COLO668 (cell line): ENCODE measurements at regions not wholly inside any gene's neighbourhood (a gene's known extent, or its start where the extent isn't known, plus 50 kb on each side); places are given as distances from the start of the nearest gene placed in this dataset.

ENCODE experiments used
- DNase-seq: peaks from one replicate; lab custom pipeline; 2025; ENCODE audit not compliant: unreplicated experiment; lab: John Stamatoyannopoulos, UW

DNA sequence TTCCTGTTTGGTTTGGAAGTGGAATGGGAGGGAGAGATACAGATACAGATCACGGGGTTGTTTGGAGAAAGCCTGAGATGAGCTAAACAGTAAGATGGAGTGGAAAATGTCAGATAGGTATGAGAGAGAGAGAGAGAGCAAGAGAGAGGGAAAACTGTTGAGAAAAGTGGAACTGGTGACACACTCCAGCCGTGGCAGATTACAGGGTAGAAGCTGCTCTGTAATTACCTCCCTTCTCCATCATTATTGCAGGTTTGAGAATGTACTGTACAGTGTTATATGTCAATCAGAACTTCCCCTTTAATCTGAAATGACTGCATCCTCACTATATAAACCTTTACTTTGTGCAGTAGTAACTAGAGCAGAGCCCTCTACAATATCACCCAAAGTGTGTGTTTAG is 74.5 kb upstream of the WWC1 start:
- no peak for DNase-seq

DNA sequence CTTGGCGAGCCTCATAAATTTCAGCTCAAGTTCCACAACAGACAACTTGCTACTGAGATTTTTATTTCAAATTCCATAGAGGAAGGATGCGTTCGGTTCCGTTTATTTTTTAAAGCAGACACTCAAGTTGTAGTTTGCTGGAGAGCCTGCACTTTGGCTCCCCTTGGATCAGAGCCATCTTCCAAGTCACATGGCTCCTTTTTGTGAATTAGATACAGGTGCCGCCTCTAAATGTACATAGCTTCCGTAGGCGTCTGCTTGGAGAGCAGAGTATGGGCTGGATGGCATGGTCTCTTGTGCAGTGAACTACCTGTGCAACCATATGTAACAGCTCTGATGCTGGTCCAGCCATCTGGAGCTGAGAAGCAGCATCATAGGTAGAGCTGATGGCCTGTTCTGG is 73.9 kb upstream of the WWC1 start:
- no peak for DNase-seq

DNA sequence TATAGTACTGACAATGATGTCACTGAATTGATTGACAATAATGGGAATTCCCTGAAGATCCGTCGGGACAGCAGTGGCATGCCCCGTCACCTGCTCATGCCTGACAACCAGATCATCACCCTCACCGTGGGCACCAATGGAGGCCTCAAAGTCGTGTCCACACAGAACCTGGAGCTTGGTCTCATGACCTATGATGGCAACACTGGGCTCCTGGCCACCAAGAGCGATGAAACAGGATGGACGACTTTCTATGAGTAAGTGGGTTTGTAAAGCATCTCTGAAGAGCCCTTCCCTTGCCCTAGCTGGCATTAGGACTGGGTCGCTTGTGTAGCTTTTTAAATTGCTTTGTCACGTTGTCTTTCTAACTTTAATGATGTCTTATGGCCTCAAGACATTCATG is 72.7 kb upstream of the WWC1 start:
- no peak for DNase-seq

DNA sequence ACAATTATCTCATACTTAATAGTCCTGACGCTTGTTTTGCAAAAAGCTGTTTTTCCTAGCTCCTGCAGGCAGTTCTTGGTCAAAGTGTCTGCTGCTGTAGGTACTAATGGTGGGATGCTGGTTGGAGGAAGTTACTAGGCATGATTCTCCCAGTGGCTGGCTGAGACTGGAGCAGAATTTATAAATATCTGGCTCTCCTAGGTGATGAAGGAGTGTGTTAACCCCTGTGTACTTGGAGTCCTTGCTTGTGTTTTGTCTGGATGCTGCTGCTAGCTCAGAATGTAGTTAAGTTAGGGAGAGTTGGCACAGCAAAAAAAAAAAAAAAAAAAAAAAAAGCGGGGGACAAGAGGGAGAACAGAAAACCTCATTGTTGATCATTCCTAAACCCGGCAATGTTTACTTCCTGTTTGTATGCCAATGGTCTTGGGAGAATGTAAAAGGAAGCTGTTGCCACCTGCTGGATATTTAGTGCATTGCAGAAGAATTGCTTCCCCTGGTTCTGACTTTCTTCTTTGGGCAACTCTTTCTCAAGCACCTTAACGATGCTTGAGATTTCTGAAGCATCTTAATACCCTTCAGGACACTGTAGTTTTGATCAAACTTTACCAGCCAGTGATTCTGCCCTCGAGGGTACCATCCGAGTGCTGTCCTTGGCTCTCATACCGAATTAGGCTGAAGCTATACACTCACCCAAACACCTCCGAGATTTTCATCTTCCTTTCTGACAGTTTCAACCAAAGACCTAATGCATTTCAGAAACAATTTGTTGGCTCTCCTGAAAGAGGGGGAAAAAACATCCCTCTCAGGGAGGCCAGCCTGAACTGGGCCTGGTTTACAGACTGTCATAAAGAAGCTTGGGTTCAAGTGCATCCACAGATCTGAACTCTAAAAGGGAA is 71.7 kb upstream of the WWC1 start:
- peak; percentile 27 for DNase-seq

DNA sequence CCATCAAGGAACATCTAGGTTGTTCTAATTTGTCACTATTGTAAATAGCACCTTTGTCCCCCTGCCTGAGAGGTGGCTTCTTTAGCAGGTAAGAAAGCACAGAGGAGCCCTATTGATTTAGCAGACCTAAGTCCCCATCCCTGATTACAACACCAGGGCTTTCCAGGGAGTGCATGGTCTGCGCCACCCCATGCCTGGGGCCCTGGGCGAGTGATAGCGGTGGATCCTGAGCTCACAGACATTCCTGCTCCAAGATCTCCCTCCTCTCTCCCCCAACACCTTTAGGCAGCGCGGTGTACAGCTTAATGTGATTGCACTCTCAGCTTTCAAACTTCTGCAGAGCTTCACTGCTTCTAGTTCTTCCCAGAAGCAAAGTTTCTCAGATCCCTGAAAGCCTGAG is 67.4 kb upstream of the WWC1 start:
- DNase-seq, result no peak

DNA sequence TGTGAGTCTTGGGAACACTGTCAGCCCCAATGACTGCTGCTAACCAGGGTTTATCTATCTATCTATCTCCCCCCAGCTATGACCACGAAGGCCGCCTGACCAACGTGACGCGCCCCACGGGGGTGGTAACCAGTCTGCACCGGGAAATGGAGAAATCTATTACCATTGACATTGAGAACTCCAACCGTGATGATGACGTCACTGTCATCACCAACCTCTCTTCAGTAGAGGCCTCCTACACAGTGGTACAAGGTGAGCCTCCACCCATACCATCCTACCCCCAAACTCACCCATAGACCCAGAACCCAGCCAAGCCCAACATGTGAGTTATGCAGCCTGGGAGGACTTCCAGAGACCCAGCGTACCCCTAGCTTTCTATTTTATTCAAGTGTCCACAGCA is 65.4 kb upstream of the WWC1 start:
- DNase-seq, result no peak

DNA sequence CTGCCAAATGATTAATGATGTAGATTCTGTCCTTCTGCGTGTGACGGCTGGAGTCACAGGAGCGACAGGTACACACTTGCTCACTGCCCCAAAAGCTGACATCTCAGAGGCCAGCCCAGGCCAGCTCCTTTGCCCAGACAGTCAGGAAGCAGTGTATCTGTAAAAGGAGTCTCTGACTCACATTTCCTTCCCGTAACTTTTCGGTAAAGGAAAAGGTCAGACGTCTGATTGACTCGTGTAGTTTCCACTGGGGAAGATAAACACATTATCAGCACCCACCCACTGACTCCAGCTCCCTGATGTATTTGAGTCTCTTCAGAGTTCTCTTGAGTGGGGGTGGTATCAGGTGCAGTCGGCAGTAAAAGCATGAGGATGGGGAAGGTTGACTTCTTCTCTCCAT is 64.4 kb upstream of the WWC1 start:
- DNase-seq, result no peak

DNA sequence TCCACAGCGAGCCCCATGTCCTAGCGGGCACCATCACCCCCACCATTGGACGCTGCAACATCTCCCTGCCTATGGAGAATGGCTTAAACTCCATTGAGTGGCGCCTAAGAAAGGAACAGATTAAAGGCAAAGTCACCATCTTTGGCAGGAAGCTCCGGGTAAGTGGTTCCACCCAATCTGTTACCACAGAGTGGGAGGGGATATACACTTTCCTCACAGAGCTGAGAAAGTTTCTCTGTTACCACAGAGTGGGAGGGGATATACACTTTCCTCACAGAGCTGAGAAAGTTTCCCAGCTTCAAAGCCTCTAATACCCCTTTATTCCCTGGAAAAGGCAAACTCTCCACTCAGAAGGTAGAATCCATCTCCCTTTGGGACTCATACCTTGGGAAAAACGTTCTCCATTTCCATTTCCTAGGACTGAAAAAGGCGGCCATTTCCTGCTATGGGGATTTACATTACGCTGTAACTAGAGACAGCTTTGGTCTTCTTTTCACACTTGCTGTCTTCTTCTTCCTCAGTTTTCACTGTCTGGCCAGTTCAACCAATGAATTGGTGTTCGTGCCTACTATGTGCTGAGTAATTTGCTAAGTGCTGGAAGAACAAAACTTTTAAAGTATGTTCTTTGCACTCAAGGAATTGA is 63.4 kb upstream of the WWC1 start:
- DNase-seq, result no peak

DNA sequence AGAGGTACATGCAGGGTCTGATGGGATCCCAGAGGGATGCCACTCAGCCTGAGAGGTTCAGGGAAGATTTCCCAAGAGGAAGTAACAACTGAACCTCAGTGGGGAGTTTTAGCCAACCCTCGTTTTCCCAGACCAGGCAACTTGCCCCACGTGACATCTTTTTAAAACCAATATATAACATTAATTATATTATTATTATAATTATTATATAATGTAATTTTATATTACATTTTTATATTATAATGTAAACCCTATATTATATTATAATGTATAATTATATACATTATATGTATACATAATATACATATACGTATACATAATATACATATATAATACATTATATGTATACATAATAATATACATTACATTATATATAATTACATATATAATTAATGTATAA is 62.8 kb upstream of the WWC1 start:
- DNase-seq, result no peak

DNA sequence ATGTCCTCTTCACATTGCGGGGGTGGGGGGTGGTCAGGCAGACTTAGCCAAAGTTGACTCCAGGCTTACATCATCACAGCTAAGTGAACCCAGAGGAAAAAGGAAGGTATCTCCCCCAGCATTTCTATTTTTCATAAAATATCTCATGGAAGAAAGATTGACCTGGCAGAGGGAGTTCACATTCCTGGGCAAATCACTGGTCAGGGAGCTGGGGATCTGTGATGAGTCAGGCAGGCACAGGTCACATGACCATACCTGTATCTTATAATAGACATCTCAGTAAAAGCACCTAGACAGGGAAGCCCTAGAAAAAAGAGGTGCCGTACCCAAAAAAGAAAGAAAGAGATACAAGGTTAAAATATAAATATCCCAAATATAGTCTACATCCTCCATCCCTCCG is 57.3 kb upstream of the WWC1 start:
- no peak for DNase-seq

DNA sequence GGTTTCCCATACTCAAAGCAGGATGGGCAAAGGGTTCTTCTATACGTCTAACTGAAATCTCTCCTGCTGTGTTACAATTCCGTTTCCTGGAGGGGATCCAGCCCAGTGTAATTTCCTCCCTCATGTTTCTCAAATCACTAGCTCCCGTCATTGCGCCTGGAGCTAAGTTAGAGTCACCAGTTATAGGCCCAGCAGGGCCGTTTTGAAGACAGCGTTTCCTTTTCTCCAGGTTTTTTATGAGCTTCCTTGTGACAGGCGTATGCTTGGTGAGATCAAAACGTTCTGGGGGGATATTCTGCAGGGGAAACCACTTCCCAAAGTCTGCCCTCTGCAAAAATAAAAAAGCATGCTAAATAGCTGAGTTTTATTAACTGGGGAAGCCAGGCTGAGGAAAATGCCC is 53.0 kb upstream of the WWC1 start:
- no peak for DNase-seq

DNA sequence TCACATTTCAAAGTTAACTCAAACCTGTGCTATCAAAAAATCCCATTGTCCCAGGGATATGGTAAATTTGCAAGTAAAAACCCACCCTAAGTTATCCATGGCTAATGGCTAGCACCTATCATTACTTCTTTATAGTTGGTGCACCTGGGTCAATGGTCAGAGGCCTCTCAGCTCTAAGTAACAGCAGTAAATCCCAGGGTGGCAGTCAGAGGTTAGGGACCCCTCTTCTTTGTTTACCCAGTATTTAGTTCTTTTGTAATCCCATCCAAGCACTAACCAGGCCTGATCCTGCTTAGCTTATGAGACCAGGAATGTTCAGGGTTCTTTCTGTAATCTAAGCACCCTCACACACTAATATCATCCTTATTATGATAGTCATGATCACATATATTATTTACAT is 52.1 kb upstream of the WWC1 start:
- DNase-seq, result no peak
